22Rv1 (cell line): ENCODE measurements at regions not wholly inside any gene's neighbourhood (a gene's known extent, or its start where the extent isn't known, plus 50 kb on each side); places are given as distances from the start of the nearest gene placed in this dataset.

Experiments
- H3K27ac ChIP-seq: fragments of 450-650 bp; 2 replicates; pipeline ENCODE4 v1.5.1; 2017
- ZFX ChIP-seq: fragments of 450-650 bp; IDR thresholded peaks from 2 replicates; pipeline ENCODE4 v1.6.1; 2017; ENCODE audit warnings: antibody characterized with exemption, borderline replicate concordance
- TF ChIP-seq, protein P1 (sequence below): fragments of 450-650 bp; IDR thresholded peaks from 2 replicates; pipeline ENCODE4 v1.5.1; 2017; ENCODE audit warnings: mild to moderate bottlenecking

DNA sequence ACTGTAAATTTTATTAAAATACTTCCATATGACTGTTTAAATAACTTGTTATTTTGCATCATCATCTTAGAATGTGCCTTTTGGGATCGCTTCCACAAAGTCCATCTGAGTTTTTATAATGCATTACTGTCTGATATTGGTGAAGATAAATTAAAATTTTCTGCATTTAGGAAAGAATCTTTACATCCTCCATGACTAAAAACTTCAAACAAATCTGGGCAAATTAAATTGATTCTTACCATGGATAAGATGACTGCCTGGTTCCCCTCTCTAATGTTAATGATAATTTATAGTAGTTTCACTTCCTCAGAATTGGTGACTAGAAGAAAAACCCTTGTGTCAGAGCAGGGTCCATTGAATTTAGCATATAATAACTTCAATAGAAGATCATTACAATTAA is 94.7 kb upstream of the SLC38A4 start:
- H3K27ac ChIP-seq, result no peak overlapping the region
- TF ChIP-seq ZFX, result no peak
- TF ChIP-seq, protein P1, sequence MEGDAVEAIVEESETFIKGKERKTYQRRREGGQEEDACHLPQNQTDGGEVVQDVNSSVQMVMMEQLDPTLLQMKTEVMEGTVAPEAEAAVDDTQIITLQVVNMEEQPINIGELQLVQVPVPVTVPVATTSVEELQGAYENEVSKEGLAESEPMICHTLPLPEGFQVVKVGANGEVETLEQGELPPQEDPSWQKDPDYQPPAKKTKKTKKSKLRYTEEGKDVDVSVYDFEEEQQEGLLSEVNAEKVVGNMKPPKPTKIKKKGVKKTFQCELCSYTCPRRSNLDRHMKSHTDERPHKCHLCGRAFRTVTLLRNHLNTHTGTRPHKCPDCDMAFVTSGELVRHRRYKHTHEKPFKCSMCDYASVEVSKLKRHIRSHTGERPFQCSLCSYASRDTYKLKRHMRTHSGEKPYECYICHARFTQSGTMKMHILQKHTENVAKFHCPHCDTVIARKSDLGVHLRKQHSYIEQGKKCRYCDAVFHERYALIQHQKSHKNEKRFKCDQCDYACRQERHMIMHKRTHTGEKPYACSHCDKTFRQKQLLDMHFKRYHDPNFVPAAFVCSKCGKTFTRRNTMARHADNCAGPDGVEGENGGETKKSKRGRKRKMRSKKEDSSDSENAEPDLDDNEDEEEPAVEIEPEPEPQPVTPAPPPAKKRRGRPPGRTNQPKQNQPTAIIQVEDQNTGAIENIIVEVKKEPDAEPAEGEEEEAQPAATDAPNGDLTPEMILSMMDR, result no peak

DNA sequence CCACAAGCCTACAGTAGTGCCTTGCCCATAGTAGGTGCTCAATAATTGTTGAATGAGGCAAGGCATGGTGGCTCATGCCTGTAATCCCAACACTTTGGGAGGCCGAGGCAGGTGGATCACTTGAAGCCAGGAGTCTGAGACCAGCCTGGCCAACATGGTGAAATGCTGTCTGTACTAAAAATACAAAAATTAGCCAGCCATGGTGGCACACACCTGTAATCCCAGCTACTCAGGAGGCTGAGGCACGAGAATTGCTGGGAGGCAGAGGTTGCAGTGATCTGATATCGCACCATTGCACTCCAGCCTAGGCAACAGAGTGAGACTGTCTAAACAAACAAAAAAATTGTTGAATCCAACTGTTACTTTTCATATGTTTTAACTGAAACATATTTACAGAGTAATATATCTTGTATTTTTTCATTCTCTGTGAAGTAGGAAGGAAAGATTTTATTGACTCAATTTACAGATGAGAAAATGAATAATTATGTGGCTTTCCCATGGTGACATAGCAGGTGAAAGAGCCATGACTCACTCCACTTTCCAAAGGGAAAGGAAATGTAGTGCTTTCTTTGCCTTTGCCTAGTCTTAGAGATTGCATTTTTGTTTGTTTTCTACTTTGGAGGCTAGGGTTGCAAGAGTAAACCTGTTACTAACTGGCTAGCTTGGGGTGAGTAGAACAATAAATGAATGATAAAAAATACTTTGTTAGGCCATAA is 95.4 kb upstream of the SLC38A4 start:
- no peak overlapping the region for H3K27ac ChIP-seq
- TF ChIP-seq, protein P1, result no peak
- TF ChIP-seq ZFX, result no peak

DNA sequence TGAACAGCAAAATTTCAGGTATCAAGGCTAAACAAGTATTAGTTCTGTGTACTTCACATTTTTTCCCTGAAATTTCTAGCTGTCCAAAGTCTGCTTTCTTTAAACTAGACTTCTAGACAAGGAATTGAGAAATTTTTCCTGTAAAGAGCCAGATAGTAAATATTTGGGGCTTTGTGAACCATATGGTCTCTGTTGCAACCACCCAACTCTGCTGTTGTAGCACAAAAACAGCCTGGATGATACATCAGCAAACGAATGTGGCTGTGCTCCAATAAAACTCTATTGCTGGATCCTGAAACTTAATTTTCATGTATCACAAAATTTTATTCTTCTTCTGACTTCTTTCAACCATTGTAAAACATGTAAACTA is 96.0 kb upstream of the SLC38A4 start:
- H3K27ac ChIP-seq, result no peak overlapping the region
- TF ChIP-seq ZFX, result no peak
- TF ChIP-seq, protein P1, result no peak

DNA sequence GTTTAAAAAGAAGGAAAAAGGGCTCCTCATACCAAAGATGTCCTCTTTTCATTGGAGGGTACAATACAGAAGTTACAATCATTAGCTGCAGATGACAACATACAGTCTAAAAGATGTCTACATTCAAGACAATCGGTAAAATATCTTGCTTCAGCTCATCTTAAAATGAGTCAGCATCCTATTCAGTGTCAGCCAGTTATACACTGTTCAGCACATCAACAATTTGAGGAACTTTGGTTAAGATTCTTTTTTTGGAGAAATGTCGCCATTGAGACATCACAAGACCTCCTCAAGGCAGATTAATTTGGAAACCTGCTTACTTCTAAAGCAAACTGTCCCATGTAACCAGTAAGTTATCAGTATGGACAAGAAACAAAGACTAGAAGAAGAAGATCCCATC is 100.7 kb upstream of the SLC38A4 start:
- TF ChIP-seq, protein P1, result no peak
- no peak for TF ChIP-seq ZFX

DNA sequence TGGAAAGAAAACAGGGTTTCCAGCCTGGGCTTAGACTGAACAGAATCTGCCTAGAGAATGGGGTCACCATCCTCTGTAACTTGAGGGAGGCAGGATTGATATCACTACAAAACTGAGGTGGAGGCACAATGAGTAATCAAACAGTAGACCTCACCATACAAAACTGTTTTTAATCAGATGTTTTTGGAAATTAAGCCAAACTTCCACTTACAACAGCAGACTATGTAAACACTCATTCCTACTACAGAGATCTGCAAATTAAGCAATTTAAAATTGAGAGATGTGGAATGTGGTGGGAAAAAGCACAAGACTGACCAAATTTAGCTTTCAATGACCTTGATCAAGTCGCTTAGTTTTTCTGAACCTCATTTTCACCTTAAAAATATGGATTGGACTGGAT is 104.3 kb upstream of the SLC38A4 start:
- no peak overlapping the region for H3K27ac ChIP-seq
- TF ChIP-seq ZFX, result no peak
- TF ChIP-seq, protein P1, result no peak

More for the DNA sequence above, 100.7 kb upstream of the SLC38A4 start:
- H3K27ac ChIP-seq, result no peak overlapping the region

DNA sequence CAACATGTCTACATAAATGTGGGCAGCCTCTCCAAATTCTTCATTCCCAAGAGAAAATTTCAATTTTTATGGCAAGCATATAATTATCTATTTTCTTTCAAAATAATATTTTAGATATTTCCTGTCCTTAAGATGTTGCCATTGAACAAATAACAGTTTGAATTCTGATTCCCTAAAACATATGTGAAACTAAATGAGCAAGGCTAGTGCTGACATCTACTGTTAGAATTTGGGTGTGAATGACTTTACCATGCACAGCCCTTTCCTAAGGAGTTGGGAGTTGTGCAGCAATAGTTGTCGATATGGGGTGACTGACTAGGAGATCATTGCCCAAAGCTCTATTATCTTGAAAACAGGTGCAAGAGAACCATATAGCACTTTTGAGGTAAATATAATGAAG is 108.2 kb upstream of the SLC38A4 start:
- no peak overlapping the region for H3K27ac ChIP-seq
- TF ChIP-seq ZFX, result no peak
- TF ChIP-seq, protein P1, result peak; percentile 85

DNA sequence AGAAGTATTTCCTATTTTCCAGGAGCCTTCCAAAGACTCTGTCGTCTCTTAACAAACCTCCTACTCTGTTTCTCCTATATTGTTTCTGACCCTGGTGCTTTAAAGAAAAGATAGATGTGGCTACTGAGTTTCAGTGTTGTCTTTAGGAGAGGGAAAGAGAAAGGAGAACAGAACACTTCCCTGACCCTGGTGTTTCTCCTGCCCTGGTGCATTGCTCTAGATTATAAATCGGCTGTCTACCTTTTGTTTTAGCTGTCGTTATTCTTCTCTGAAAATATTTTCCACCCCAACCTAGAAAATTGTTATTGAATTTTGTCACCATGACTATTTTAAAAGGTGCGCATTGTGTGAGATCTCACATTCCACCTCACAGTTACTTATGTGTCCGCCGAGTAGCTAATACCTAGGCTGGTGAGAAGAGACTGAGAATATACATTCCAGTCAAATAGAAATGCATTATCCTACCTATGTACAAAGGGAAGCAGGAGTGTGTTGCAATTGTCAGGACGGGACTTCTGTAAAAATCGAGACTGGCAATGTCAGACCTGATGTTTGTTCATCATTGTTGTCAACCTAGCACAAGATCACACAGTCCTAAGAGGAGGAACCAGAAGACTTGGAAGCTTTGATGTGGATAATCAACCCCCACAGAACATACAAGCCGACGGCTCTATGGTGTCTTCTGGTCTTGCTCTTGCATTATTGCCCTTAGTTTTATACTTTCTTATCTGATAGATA is 108.7 kb upstream of the SLC38A4 start:
- H3K27ac ChIP-seq, result no peak overlapping the region
- no peak for TF ChIP-seq ZFX
- TF ChIP-seq, protein P1, result no peak
